ENCODE measurements at regions not wholly inside any gene's neighbourhood (a gene's known extent, or its start where the extent isn't known, plus 50 kb on each side); places are given as distances from the start of the nearest gene placed in this dataset.
A peak's percentile ranks its signal among the peaks of the same experiment; 100 is the strongest.

DNA sequence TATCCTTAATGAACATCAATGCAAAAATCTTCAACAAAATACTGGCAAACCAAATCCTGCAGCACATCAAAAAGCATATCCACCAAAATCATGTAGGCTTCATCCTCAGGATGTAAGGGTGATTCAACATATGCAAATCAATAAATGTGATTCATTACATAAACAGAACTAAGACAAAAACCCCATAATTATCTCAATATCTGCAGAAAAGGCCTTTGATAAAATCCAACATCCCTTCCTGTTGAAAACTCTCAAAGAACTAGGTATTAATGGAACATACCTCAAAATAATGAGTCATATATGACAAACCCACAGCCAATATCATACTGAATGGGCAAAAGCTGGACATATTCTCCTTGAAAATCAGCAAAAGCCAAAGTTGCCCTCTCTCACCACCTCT is 54.6 kb upstream of the DEPDC1 start:
- no peak for DNase-seq

DNA sequence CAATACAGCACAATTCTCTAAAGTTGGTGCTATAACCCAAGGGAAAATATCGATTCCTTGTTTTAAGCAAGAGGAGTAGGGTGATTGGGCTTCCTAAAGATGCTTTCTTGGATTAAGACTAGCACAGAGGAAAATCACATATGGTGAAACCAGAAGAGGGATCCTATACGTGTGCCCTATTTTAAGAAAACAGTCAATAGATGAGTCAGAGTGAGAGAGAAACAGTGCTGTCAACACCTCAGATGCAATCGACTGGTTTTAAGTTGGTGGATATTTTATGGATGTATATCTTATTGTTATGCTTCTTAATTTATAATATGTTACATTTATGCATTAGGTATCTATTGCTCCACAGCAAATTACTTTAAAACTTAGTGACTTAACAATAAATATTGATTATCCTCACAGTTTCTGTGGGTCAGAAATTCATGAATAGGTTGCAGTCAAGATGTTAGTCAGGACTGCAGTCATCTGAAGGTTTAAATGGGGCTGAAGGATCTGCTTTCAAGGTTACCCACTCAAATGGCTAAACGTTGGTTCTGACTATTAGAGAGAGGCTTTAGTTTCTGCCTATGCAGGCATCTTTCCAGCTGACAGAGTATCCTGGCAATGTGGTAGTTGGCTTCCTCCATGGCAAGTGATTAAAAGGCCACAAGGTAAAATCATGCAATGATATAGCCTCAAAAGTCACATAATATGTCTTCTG is 61.6 kb upstream of the DEPDC1 start:
- DNase-seq, result no peak

DNA sequence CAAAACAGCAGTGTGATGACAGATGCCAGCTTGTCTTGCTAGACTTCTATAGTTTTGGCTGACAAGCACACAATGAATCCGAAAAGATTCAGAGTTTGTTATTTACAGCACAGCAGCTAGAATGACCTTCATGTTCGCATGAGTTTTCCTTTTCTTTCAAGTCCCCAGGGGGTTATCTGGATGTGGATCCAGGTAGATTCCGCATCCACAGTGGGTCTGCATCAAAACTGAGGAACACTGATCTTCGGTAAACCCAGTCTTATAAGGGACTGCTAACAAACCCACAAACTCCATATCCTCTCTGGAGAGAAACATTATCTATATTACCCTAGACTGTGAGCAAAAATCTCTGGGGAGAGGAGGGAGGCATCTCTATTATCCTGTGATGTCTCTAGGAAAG is 69.0 kb upstream of the DEPDC1 start:
- no peak for DNase-seq

DNA sequence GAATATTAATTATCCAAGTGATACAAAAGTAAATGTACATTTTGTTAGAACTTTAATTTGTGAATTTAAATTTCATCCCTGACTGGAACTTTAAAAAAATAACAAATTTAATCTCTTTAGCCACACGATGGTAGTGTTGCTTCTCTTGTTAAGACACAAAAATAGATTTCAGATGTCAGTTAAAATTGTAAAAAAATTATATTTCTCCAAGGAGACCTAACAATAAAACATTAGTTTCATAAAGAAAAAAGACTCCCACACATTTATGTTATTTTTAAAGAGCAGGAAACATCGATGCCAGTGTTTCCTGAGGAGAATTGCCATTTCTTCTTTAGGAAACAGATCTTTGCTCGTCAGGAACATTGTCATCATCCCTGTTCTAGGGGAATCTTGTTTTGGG is 74.0 kb upstream of the DEPDC1 start:
- no peak for DNase-seq

DNA sequence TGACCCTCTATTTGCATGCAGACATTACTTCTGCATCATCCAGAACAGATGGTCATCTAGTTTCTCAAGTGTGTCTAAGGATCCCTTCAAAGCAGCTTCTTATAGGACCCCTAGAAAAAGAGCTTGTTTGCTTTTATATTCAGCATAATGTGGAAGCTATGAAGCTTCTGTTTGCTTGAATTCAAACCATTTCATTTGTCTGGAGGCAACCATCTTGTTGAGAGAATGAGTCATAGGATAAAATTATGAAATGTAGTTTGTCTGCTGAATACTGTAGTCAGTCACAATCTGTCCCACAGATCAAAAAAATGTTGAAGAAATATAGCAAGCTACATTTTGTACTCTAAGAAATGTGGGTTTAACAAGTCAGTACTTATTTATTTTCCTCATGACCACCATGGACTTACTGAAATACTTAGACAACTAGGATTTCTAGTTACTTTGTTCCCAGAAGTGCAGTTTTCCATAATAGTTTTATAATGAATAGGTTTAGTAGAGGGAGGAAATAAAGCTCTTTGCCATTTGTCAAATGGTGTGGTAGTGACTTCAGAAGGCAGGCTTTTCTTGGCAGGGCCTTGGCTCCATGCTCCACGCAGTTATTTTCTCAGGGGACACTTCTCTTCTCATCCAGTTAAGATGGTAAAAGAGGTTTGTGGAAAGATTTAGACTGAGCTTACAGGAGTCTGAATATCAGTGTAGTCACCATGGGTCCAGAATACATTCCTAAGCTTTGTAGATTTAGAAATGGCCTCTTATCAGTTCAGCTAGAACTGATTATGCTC is 74.8 kb upstream of the DEPDC1 start:
- DNase-seq, result no peak

DNA sequence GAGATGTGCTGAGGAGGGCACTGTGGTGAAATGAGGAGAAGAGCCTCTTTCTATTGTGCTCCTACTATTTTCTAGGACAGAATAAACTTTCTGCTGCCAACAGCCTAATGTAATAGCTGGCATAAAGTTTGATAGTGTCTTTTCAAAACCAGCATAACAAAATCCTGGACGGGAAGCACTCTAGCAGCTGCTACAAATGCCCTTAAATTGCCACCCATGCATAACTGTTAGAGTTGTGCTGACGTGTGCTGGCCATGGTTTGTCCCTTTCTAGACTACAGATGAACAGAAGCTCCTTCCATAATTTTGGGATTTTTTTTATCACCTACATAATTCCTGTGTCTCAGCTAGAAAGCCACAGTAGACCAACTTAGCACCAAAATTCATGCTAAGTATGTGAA is 88.5 kb upstream of the DEPDC1 start:
- no peak for DNase-seq

DNA sequence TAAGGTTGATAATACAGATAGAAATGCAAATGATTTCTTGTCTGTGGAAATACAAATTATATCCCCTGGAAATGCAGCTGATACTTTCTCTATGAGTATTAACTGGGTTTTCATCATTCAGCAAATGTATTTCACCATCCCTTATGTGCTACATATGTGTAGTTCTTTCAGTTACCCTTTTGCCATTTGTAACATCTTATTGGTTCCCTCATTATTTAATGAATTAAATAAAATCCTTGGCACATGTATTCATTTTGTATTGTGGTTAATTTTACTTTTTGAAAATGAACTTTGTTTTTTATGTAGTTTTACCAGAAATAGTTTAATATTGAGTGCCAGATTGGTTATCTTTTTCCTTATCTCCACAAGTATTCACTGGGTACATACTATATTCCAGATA is 89.9 kb upstream of the DEPDC1 start:
- DNase-seq, result no peak

DNA sequence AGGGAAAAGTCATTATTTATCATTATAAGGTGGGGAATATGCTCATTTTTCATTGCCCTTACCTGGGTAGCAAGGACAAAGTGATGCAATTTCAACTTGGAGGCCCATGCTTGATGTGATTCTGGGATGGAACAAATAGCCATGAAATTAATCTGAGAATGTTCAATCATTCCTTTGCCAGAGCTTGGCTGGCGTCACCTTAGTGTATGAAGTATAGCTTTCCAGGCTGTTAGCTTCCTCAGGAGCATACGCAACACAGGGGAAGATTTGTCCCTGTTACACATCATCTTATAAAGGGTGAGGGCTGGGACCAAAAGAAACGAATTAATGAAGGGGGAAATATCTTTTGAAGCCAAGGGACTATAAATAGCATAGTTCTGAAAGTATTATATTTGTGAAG is 91.4 kb upstream of the DEPDC1 start:
- DNase-seq, result no peak

DNA sequence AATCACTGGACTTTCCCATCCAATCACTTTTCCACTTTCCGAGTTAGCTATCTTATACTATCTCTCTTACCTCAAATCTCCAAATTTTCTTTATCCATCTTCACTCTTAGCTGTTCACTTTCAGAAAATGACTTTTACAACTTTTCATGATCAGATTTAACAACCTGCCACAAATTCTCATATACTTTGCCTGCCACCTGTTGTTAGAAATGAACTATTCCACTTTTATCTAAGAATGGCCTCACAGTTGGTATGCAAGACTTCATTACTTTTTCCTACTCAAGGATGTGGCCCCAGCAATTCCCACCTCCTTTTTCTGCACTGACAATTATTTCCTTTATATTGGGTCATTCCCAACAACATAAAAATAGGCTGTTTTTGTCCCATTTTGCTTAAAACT is 93.6 kb upstream of the DEPDC1 start:
- DNase-seq, result no peak

DNA sequence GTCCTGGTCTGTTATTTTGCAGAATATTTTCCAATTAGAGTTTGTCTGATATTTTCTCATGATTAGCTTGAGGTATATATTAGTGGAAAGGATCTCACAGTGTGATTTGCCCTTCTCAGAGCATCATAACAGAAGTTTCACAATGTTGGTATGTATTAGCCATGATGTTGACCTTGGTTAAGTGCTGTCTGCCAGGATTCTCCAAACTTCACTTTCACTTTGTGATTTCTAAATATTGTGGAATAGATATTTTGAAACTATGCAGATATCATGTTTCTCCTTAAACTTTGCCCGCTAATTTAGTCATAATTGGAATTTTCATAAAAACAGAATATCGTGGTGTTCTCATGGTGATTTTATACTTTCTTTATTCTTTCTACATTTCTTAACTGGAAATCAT is 98.0 kb upstream of the DEPDC1 start:
- DNase-seq, result no peak

DNA sequence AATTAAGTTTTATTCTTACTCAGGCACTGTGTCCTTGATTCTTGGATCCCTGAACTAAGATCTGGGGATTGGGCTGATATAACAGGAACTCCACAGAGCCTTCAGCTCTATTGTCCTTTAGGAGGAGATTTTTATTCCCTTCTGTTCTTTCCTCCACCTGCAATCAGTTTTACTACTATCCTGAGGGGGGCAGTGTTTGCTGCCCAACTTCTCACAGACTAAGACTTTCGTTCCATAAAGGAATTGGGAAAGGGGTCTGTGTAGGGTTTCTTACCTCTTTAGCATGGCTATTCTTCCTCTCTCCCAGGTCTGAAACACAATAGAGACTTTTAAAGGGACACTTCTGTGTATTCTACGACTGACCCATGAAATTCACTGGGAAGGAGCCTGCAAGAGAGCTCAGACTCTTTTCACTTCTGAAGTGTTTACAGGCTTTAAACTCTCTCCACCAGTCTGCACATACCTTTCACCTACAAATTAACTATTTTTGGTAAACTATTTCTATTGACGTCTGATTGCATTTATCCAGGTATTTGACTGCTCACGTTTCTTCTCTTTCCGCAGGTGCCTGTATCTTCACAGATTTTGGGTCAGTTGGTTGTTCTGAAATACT is 103.3 kb upstream of the DEPDC1 start:
- DNase-seq, result peak; percentile 6

DNA sequence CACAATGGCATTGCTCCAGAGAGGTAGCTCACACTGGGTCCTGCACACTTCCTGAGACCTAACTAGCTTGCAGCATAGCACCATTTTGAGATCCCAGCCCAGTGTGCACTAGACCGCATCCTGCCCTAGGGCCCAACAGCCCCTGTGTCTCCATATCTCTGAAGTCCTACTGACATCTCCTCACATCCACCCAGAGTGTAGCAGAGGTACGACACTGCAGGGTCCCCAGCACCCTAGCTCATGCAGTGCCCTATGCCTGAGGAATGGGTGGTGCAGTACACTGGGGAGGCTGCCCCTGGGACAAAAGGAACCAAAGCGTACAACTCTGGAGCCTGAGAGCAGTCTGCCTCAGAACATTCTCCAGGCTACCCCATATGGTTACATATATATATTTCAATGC is 111.4 kb upstream of the DEPDC1 start:
- no peak for DNase-seq

DNA sequence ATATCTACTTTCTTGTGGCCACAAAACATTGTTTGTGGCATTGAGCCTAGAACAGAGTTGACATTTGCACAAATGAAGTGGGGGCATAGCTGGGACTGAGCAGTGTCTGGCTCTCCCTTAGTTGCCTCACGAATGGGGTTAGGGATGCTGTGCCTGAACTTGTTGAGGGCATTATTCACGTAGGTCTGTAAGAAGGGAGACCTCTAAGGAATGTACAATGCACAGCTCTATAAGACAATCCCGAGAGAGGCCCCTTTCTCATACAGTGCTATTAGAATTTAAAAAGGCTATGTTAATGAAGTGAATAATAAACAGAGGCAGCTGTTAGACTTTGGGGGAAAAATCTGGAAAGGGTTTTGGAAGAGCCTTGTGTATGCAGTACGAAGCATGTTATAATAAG is 118.4 kb upstream of the DEPDC1 start:
- no peak for DNase-seq

DNA sequence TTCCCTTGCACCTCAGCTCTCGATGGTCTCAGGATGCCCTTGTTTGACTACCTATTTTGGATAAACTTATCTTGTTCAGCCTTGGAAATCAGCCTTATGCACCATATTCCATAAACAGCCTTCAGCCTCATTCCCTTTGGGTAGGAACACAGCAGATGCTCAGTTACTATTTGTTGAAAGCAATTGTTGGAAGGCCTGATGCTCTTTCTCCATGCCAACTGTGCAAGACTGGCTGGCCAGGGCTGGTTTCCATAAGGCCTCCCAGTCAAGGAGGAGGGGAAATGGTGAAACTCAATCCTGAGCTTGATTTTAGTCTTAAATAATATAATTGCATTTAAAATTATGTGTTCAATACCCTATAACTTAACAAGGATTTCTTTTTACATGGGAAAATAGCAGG is 121.1 kb upstream of the DEPDC1 start:
- no peak for DNase-seq

DNA sequence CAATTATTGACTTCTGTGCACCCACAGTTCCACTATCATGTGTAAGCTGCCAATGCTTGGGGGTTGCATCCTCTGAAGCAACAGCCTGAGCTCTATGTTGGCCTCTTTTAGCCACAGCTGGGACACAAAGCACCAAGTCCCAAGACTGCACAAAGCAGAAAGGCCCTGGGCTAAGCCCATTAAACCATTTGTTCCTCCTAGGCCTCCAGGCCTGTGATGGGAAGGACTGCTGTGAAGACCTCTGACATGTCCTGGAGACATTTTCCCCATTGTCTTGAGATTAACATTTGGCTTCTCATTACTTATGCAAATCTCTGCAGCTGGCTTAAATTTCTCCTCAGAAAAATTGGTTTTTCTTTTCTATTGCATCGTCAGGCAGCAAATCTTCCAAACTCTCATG is 123.7 kb upstream of the DEPDC1 start:
- no peak for DNase-seq

DNA sequence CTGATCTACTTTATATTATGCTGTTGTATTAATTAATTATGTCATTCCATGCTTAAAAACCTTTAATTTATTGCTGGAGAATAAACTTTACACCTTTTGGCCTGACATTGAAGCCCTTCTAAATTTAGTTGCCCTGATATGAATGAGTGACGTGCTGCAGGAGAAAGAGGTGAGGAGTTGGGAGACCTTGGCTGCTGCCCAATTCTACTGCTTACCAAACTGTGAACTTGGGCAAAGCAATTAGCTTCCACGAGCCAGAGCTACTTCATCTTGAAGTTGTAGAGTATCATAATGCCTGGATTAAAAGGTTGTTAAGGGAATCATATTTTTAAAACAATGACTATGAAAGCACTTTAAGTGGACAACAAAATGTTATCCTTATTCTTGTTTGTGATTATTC is 126.8 kb upstream of the DEPDC1 start:
- no peak for DNase-seq

DNA sequence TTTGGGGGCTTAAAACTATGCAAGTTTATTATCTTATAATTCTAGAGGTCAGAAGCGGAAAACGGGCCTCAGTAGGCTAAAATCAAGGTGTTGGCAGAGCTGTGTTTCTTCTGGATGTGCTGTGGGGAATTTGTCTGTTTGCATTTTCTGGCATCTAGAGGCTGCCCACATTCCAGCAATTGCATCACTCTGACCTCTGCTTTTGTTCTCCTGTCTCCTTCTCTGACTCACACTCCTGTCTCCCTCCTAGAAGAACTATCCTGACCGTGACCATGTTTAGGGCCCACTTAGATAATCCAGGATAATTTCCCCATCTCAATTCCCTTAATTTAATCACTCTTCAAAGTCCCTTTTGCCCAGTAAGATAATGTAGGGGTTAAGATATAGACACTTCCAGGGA is 127.4 kb upstream of the DEPDC1 start:
- peak; percentile 53 for DNase-seq

DNA sequence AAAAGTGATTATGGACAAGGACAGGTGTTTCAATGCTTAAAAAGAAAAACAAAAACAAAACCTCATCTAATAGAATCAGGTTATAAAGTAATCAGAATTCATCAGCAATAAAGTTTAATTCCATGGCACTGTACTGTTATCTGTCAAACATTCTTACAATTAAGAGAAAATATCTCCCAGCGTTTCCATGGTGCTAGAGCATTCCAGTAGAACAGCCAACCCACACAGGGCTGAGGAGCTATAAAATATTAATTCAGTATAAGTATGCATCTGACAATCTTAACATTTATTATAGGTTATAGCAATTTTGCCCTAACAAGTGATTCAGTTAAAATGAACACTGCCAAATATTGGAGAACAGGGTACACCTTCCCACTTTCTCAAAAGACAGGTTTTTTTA is 128.7 kb upstream of the DEPDC1 start:
- no peak for DNase-seq

DNA sequence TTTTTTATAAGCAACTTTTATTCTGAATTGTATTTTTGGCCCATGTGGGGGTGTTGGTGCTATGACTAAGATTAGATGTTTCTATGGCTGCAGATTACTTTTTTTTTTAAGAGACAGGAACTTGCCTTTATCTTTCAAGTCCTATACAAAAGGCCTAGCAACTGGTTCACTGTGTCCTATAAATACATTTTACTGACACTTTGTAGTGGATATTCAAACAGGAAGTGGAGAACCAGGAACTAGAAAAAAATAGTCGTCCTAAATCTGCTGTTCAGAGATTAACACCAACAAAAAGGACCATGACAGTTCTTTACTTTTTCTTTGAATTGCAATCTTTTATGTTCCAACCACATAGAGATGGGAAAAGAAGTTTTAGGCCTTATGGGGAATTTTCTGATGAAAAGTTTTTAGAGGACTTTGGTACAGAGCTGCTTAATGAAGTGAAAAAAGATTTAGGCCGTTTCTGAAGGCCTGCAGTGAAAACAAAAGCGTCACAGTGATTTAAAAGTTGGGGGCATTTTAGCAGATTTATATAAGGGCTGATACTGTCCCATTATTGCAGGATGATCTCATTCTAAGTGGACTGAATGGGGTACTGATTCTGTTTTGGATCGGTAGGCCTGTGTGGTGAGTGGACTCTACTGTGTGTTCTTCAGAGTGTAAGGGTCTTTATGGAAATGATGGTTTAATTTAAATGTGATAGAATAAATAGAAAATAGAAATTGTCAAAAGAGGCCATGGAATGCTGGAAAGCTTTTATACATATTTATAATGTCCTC is 136.4 kb upstream of the DEPDC1 start:
- DNase-seq, result no peak

DNA sequence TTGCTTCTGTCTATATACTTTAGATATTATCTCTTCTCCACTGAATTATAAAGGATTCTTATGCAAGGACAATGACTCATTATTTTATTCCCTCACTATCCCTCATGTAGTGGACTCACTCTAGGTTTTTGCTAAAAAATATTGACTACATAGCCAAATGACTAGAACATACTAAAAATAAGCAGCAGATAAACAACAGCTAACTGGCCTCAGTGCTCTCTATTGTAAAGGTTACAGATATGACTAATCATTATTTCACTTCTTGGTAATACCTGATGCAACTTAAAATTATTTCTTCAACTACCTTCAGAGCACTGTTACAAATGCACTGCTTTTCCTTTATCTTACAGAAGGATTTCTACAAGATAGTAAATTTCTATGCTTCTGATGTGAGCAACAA is 147.6 kb upstream of the DEPDC1 start:
- no peak for DNase-seq

DNA sequence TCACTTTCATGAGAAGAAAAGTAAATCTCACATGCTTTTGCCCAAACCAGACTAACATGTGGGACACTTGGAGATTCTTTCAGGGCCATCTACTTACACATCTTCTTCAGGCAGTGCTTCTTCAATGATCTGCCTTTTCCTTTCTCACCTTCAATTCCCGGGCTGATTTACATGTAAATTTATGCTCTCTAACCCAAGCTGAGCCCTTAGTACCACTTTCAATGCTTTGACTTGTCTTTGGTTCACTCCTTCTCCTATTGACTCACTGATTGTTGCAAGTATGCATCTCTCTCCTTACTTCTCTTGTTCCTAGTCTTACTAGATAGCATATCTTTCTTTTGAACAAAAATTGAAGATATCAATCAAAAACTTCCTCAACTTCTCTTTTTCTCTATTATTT is 154.2 kb upstream of the DEPDC1 start:
- DNase-seq, result no peak

DNA sequence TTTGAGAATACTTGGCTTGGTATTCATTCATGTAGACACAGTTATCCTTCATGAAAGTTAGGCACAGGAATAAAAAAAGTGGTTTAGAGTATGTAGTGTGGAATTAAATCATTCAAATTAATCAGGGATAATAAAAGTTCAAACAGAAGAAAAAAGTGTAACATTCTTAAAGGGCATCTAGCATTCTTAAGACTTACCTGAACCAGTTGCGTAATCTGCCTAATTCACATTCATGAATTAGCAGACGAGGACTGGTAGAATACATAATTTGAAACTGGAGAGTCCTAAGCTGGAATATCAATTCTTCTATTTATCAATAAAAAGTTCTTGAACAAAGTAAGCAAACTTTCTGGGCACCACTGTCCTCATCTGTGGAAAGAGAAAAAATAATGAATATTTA is 157.0 kb upstream of the DEPDC1 start:
- no peak for DNase-seq

DNA sequence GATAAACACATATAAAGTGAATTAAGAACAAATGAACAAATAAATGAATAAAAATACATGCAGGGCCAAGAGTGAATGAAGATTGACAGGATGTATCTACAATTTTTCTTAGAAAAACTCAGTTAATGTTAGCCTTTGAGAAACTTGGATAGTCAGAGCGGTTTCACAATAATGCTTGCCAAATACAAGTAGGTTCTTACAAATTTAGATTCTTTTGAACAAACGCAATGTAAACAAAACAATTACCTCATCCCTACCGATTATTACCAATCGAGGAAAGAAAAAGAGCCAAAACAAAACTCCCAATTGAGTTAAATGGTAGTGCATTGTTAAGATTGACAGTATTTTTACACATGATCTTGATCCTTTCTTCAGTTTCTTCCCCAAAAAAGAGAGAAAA is 176.9 kb upstream of the DEPDC1 start:
- no peak for DNase-seq

DNA sequence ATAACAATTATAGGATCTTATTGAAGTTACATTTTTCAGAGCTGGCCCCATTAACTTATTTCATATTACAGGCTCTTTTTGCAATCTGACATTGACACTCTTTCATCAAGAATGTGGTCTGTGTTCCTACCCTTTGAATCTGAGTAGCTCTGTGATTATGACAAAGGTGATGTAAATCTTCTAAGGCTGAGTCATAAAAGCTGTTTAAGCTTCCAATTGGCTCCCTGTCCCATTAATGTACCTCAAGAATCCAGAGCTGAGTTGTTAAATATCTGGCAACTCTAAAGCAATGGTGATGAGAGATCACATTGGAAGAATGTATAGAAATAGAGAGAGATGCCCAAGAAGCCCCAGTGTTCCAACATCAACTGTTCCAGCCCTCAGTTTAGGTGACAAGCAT is 178.5 kb upstream of the DEPDC1 start:
- DNase-seq, result no peak
